Activated CD4-positive, alpha-beta T cell treated with anti-CD3 and anti-CD28 coated beads, Interleukin-2, amount 50 U/mL, for 24 hours (primary cell): ENCODE measurements at regions not wholly inside any gene's neighbourhood (a gene's known extent, or its start where the extent isn't known, plus 50 kb on each side); places are given as distances from the start of the nearest gene placed in this dataset.
"Not testable (repeated sequence)": the region's sequence is repeated elsewhere in the genome, so short reads cannot be mapped to it uniquely, and the experiment has no call there.

Experiments
- DNase-seq, 2 donors: peaks; one replicate each; pipeline ENCODE4 v3.0.0-alpha.2; 2020; ENCODE audit warnings: low read depth in 1 of 2, low spot score in 1 of 2

- DNase-seq, result no peak
Measured at GRCh38 chr6:9361749-9362148, 926.4 kb upstream of the SLC35B3 start.

- DNase-seq, result no peak
Measured at GRCh38 chr6:9360881-9361280, 925.5 kb upstream of the SLC35B3 start.

- no peak for DNase-seq
Measured at GRCh38 chr6:9347608-9348007, 912.3 kb upstream of the SLC35B3 start.

GRCh38 chr6:9346923-9347322 lies 911.6 kb upstream of the SLC35B3 start:
- DNase-seq, result no peak

- DNase-seq, result no peak
Measured at GRCh38 chr6:9335431-9335830, 900.1 kb upstream of the SLC35B3 start.

- no peak for DNase-seq
Measured at GRCh38 chr6:9334979-9335378, 899.6 kb upstream of the SLC35B3 start.

GRCh38 chr6:9332241-9332780 lies 897.0 kb upstream of the SLC35B3 start:
- DNase-seq, result no peak

- DNase-seq, result no peak
Measured at GRCh38 chr6:9316831-9317230, 881.5 kb upstream of the SLC35B3 start.

- no peak for DNase-seq
Measured at GRCh38 chr6:9315966-9316650, 880.8 kb upstream of the SLC35B3 start.

- no peak for DNase-seq
Measured at GRCh38 chr6:9308284-9308683, 872.9 kb upstream of the SLC35B3 start.

GRCh38 chr6:9307786-9308185 lies 872.4 kb upstream of the SLC35B3 start:
- DNase-seq, result no peak

GRCh38 chr6:9307187-9307586 lies 871.8 kb upstream of the SLC35B3 start:
- DNase-seq, result no peak

- DNase-seq, result no peak
Measured at GRCh38 chr6:9295644-9296043, 860.3 kb upstream of the SLC35B3 start.

GRCh38 chr6:9292975-9293374 lies 857.6 kb upstream of the SLC35B3 start:
- no peak for DNase-seq

- DNase-seq, result not testable (repeated sequence)
Measured at GRCh38 chr6:9290342-9290741, 855.0 kb upstream of the SLC35B3 start.

GRCh38 chr6:9272671-9273070 lies 837.3 kb upstream of the SLC35B3 start:
- DNase-seq, result no peak

GRCh38 chr6:9266741-9267140 lies 831.4 kb upstream of the SLC35B3 start:
- no peak for DNase-seq

- no peak for DNase-seq
Measured at GRCh38 chr6:9257215-9257614, 821.9 kb upstream of the SLC35B3 start.

GRCh38 chr6:9254251-9254650 lies 818.9 kb upstream of the SLC35B3 start:
- no peak for DNase-seq

- DNase-seq, result no peak
Measured at GRCh38 chr6:9252799-9253198, 817.5 kb upstream of the SLC35B3 start.

- DNase-seq, result no peak
Measured at GRCh38 chr6:9250852-9251251, 815.5 kb upstream of the SLC35B3 start.

- DNase-seq, result no peak
Measured at GRCh38 chr6:9248133-9248532, 812.8 kb upstream of the SLC35B3 start.

GRCh38 chr6:9240861-9241260 lies 805.5 kb upstream of the SLC35B3 start:
- DNase-seq, result no peak
